IPS DF 6.9 (cell line): ENCODE measurements at regions not wholly inside any gene's neighbourhood (a gene's known extent, or its start where the extent isn't known, plus 50 kb on each side); places are given as distances from the start of the nearest gene placed in this dataset.

ENCODE experiments used
- DNase-seq: peaks from one replicate; pipeline ENCODE4 v3.0.0-alpha.2; 2013; ENCODE audit warnings: low read depth, low spot score
- H3K27ac ChIP-seq: one replicate; pipeline ENCODE4 v1.5.1; 2013; ENCODE audit warnings: low read length, control low read depth
- H3K27me3 ChIP-seq: 2 replicates; pipeline ENCODE4 v1.6.1; 2013; ENCODE audit warnings: mild to moderate bottlenecking, low read length; ENCODE audit not compliant: control insufficient read depth, insufficient read depth
- H3K36me3 ChIP-seq: 2 replicates; pipeline ENCODE4 v1.6.1; 2013; ENCODE audit warnings: low read length; ENCODE audit not compliant: control insufficient read depth, insufficient read depth
- H3K4me1 ChIP-seq: 2 replicates; pipeline ENCODE4 v1.6.1; 2013; ENCODE audit warnings: low read length; ENCODE audit not compliant: control insufficient read depth, insufficient read depth
- H3K4me3 ChIP-seq: 2 replicates; pipeline ENCODE4 v1.5.1; 2013; ENCODE audit warnings: mild to moderate bottlenecking, low read length
- H3K9me3 ChIP-seq: 2 replicates; pipeline ENCODE4 v1.6.1; 2013; ENCODE audit warnings: low read length, inconsistent platforms; ENCODE audit not compliant: control insufficient read depth, insufficient read depth
- WGBS: extraction: QIAGEN DNeasy Blood & Tissue Kit; methylation state at CpG from one replicate; pipeline ENCODE4 v1.1.7; 2013; ENCODE audit warnings: mixed read lengths, missing lambda C conversion rate; ENCODE audit not compliant: insufficient read length, insufficient coverage; 5-methylcytosine and 5-hydroxymethylcytosine counted together

GRCh38 chr6:20312606-20313005, 89.1 kb upstream of the E2F3 start:
- no peaks in the 10 kb centered on the region for H3K4me1 ChIP-seq
- no peaks in the 10 kb centered on the region for H3K9me3 ChIP-seq
- H3K4me3 ChIP-seq: no peak overlapping the region
- H3K27ac ChIP-seq: no peak overlapping the region
- H3K27me3 ChIP-seq: no peaks in the 10 kb centered on the region
- WGBS: no CpG with 5 or more reads among the region's 5 CpGs
- no peak for DNase-seq
- H3K36me3 ChIP-seq: no peaks in the 10 kb centered on the region

- H3K4me3 ChIP-seq: no peak overlapping the region
Observed at GRCh38 chr6:20313051-20313450, 88.6 kb upstream of the E2F3 start.

GRCh38 chr6:20313960-20314530, 87.6 kb upstream of the E2F3 start:
- Histone ChIP-seq H3K4me1 (no peaks in the 10 kb centered on the region), H3K9me3 (no peaks in the 10 kb centered on the region), H3K27ac (no peak overlapping the region), H3K27me3 (no peaks in the 10 kb centered on the region), H3K4me3 (no peak overlapping the region), H3K36me3 (no peaks in the 10 kb centered on the region)
- WGBS: no CpG with 5 or more reads among the region's 7 CpGs
- DNase-seq: no peak

More at GRCh38 chr6:20313051-20313450, 88.6 kb upstream of the E2F3 start:
- Histone ChIP-seq H3K9me3 (no peaks in the 10 kb centered on the region), H3K27me3 (no peaks in the 10 kb centered on the region), H3K4me1 (no peaks in the 10 kb centered on the region), H3K36me3 (no peaks in the 10 kb centered on the region), H3K27ac (no peak overlapping the region)
- WGBS: no CpG with 5 or more reads among the region's 3 CpGs
- DNase-seq: no peak

GRCh38 chr6:20314866-20315845, 86.5 kb upstream of the E2F3 start:
- no peaks in the 10 kb centered on the region for H3K36me3 ChIP-seq
- no peak overlapping the region for H3K27ac ChIP-seq
- no peak overlapping the region for H3K4me3 ChIP-seq
- WGBS: no CpG with 5 or more reads among the region's 4 CpGs
- H3K27me3 ChIP-seq: no peaks in the 10 kb centered on the region
- no peaks in the 10 kb centered on the region for H3K4me1 ChIP-seq
- DNase-seq: no peak
- no peaks in the 10 kb centered on the region for H3K9me3 ChIP-seq

GRCh38 chr6:20317430-20317829, 84.2 kb upstream of the E2F3 start:
- H3K36me3 ChIP-seq: no peaks in the 10 kb centered on the region
- H3K4me3 ChIP-seq: no peak overlapping the region
- H3K9me3 ChIP-seq: no peaks in the 10 kb centered on the region
- H3K4me1 ChIP-seq: no peaks in the 10 kb centered on the region
- H3K27ac ChIP-seq: no peak overlapping the region
- no peaks in the 10 kb centered on the region for H3K27me3 ChIP-seq
- WGBS: no CpG with 5 or more reads among the region's 5 CpGs
- no peak for DNase-seq

- no peak for DNase-seq
- Histone ChIP-seq H3K27ac (no peak overlapping the region), H3K27me3 (no peaks in the 10 kb centered on the region), H3K4me1 (no peaks in the 10 kb centered on the region), H3K9me3 (no peaks in the 10 kb centered on the region), H3K4me3 (no peak overlapping the region), H3K36me3 (no peaks in the 10 kb centered on the region)
- whole genome bisulfite sequencing: no CpG with 5 or more reads among the region's 37 CpGs
Observed at GRCh38 chr6:20318851-20319387, 82.8 kb upstream of the E2F3 start.

- no peak overlapping the region for H3K27ac ChIP-seq
- DNase-seq: no peak
- no CpG with 5 or more reads among the region's 23 CpGs for WGBS
Observed at GRCh38 chr6:20319520-20320357, 81.9 kb upstream of the E2F3 start.

GRCh38 chr6:20325641-20326421, 75.8 kb upstream of the E2F3 start:
- no peaks in the 10 kb centered on the region for H3K36me3 ChIP-seq
- H3K27me3 ChIP-seq: no peaks in the 10 kb centered on the region
- peaks cover 1% of the 10 kb centered on the region; the same call in 1 of the 2 replicates for H3K4me1 ChIP-seq
- H3K9me3 ChIP-seq: no peaks in the 10 kb centered on the region
- DNase-seq: no peak
- WGBS: no CpG with 5 or more reads among the region's 6 CpGs
- no peak overlapping the region for H3K4me3 ChIP-seq
- no peak overlapping the region for H3K27ac ChIP-seq

More at GRCh38 chr6:20319520-20320357, 81.9 kb upstream of the E2F3 start:
- Histone ChIP-seq H3K27me3 (no peaks in the 10 kb centered on the region), H3K4me1 (no peaks in the 10 kb centered on the region), H3K36me3 (no peaks in the 10 kb centered on the region), H3K9me3 (no peaks in the 10 kb centered on the region), H3K4me3 (no peak overlapping the region)

GRCh38 chr6:20326422-20326728, 75.3 kb upstream of the E2F3 start:
- Histone ChIP-seq H3K27ac (no peak overlapping the region), H3K27me3 (no peaks in the 10 kb centered on the region), H3K4me1 (peaks cover 1% of the 10 kb centered on the region; the same call in 1 of the 2 replicates), H3K4me3 (no peak overlapping the region), H3K9me3 (no peaks in the 10 kb centered on the region), H3K36me3 (no peaks in the 10 kb centered on the region)
- no peak for DNase-seq
- WGBS: no CpG with 5 or more reads among the region's 1 CpG
